ENCODE measurements at regions not wholly inside any gene's neighbourhood (a gene's known extent, or its start where the extent isn't known, plus 50 kb on each side); places are given as distances from the start of the nearest gene placed in this dataset.

- TF ChIP-seq CTCF (IDR thresholded peaks at IDR 0.05) (no peak), POLR2A (IDR thresholded peaks at IDR 0.05) (no peak)
These were observed 425.2 kb downstream of the HACE1 start for GRCh38 chr6:104434519-104434918.
